Subcutaneous abdominal adipose tissue (tissue), 5 donors: ENCODE measurements at regions not wholly inside any gene's neighbourhood (a gene's known extent, or its start where the extent isn't known, plus 50 kb on each side); places are given as distances from the start of the nearest gene placed in this dataset.
"Not testable (repeated sequence)": the region's sequence is repeated elsewhere in the genome, so short reads cannot be mapped to it uniquely, and the experiment has no call there.

Source experiments
- H3K27ac ChIP-seq: one replicate; pipeline ENCODE4 v1.7.0; 2013; ENCODE audit warnings: low read depth, mild to moderate bottlenecking, inconsistent platforms, low read length, moderate library complexity
- H3K27me3 ChIP-seq, 5 donors: one replicate each; pipeline ENCODE4 v1.7.0; 2013; ENCODE audit warnings: low read length in 5 of 5, inconsistent platforms in 1 of 5; ENCODE audit not compliant: control insufficient read depth in 5 of 5, insufficient read depth in 4 of 5
- H3K36me3 ChIP-seq, 5 donors: one replicate each; pipeline ENCODE4 v1.7.0; 2013; ENCODE audit warnings: low read length in 5 of 5; ENCODE audit not compliant: control insufficient read depth in 5 of 5, insufficient read depth in 5 of 5
- H3K4me1 ChIP-seq, 5 donors: one replicate each; pipeline ENCODE4 v1.7.0; 2013; ENCODE audit warnings: low read length in 5 of 5, mild to moderate bottlenecking in 3 of 5, moderate library complexity in 1 of 5; ENCODE audit not compliant: control insufficient read depth in 5 of 5, insufficient read depth in 5 of 5
- H3K4me3 ChIP-seq, 5 donors: one replicate each; pipeline ENCODE4 v1.7.0; 2013; ENCODE audit warnings: low read length in 5 of 5, low read depth in 1 of 5
- H3K9ac ChIP-seq, 5 donors: one replicate each; pipeline ENCODE4 v1.7.0; 2013; ENCODE audit warnings: low read length in 5 of 5, mild to moderate bottlenecking in 4 of 5, moderate library complexity in 3 of 5
- H3K9me3 ChIP-seq, 5 donors: one replicate each; pipeline ENCODE4 v1.7.0; 2013; ENCODE audit warnings: low read length in 5 of 5; ENCODE audit not compliant: control insufficient read depth in 5 of 5
- donor health status: healthy.
- donor health status: healthy.
- donor health status: healthy.
- donor health status: healthy.
- donor health status: healthy.

DNA sequence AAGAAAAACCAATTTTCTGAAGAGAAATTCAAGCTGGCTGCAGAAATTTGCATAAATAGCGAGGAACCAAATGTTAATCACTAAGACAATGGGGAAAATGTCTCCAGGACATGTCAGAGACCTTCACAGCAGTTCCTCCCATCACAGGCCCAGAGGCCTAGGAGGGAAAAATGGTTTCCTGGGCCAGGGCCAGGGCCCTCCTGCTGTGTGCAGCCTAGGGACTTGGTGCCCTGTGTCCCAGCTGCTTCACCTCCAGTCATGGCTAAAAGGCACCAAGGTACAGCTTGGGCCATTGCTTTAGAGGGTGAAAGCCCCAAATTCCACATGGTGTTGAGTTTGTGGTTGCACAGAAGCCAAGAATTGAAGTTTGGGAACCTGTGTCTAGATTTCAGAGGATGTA is 628.7 kb upstream of the ARRDC3 start:
- not testable (repeated sequence) for H3K36me3 ChIP-seq, H3K9me3 ChIP-seq, H3K27me3 ChIP-seq, H3K27ac ChIP-seq, H3K9ac ChIP-seq, H3K4me3 ChIP-seq, H3K4me1 ChIP-seq

DNA sequence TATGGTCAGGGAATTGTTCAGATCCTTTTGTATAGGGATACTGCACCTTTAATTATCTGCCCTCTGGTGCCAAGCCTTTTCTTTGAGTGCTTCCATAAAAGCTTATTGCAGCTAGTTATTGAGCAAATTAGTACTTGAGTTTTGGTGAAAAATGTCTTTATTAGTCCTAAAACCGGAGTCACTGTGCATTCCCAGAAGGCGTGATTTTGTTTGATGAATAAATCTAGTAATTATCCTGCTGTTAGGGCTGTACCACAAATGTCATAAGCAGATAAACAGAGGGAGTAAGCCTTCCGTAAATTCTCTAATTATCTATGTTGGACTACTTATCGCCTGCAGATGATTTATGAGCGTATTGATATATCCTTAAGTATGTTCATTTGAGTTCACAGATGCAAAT is 620.7 kb upstream of the ARRDC3 start:
- H3K27ac ChIP-seq: no peak overlapping the region
- no peaks in the 10 kb centered on the region for H3K4me1 ChIP-seq
- no peak overlapping the region for H3K4me3 ChIP-seq
- H3K9ac ChIP-seq: no peak overlapping the region
- H3K36me3 ChIP-seq: no peaks in the 10 kb centered on the region
- H3K27me3 ChIP-seq: no peaks in the 10 kb centered on the region
- H3K9me3 ChIP-seq: no peaks in the 10 kb centered on the region

DNA sequence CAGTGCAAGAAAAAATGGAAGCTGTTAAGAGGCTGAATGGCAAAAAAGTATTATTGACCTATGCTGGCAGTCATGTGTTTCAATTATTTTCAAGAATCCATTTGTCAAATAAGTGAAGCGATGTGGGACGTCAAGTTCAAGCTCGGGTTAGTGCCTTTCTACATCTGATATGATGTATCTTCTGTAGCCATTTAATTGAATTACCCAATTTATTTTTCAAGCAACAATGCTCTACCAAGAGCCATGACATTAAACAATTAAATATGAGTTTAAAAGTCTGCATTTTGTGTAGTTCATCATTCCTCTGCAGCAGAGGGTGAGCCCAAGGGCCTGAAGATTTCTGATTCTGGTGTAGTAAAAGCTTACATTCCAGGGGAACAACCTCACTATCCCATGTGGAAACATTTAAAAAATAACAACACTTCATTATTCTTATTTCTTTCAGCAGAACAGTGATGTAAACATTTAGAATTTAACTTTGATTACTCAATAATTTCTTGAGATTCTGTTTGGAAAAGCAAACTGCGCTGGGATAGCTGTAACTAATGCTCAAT is 619.7 kb upstream of the ARRDC3 start:
- Histone ChIP-seq H3K36me3 (no peaks in the 10 kb centered on the region), H3K27ac (no peak overlapping the region), H3K4me1 (no peaks in the 10 kb centered on the region), H3K4me3 (no peak overlapping the region), H3K9ac (no peak overlapping the region), H3K27me3 (no peaks in the 10 kb centered on the region), H3K9me3 (no peaks in the 10 kb centered on the region)

GRCh38 chr5:91998774-91999173 is 615.7 kb upstream of the ARRDC3 start:
- no peaks in the 10 kb centered on the region for H3K4me1 ChIP-seq
- no peak overlapping the region for H3K9ac ChIP-seq
- H3K27me3 ChIP-seq: no peaks in the 10 kb centered on the region
- no peaks in the 10 kb centered on the region for H3K36me3 ChIP-seq
- no peak overlapping the region for H3K4me3 ChIP-seq
- H3K27ac ChIP-seq: no peak overlapping the region
- H3K9me3 ChIP-seq: no peaks in the 10 kb centered on the region

- no peak overlapping the region for H3K4me3 ChIP-seq
- no peak overlapping the region for H3K9ac ChIP-seq
- H3K9me3 ChIP-seq: no peaks in the 10 kb centered on the region
- no peak overlapping the region for H3K27ac ChIP-seq
- H3K27me3 ChIP-seq: no peaks in the 10 kb centered on the region
- no peaks in the 10 kb centered on the region for H3K36me3 ChIP-seq
- no peaks in the 10 kb centered on the region for H3K4me1 ChIP-seq
Measured at GRCh38 chr5:91983869-91984268, 600.8 kb upstream of the ARRDC3 start.

GRCh38 chr5:91978221-91978882 is 595.2 kb upstream of the ARRDC3 start:
- Histone ChIP-seq H3K27me3 (no peaks in the 10 kb centered on the region), H3K4me1 (no peaks in the 10 kb centered on the region), H3K4me3 (no peak overlapping the region), H3K9ac (no peak overlapping the region), H3K36me3 (no peaks in the 10 kb centered on the region), H3K27ac (no peak overlapping the region), H3K9me3 (no peaks in the 10 kb centered on the region)

DNA sequence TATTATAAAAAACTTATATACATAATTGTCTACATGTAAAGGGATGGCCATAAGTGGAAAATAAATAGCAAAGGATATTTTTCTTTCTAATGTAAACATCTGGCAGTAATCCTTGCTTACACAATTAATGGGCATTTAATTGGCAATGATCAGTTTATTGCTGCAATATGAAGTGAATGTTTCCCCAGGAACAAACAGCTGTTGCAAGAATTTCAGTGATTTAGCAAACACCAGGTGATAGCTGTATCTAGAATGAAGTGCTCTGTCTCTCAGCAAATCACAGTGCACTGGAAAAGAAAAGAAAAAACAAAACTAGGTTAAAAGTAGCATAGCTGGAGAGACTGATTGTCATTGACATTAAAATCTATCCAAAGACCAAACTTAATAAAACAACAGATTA is 594.5 kb upstream of the ARRDC3 start:
- Histone ChIP-seq H3K36me3 (no peaks in the 10 kb centered on the region), H3K9me3 (no peaks in the 10 kb centered on the region), H3K27me3 (no peaks in the 10 kb centered on the region), H3K27ac (no peak overlapping the region), H3K9ac (no peak overlapping the region), H3K4me3 (no peak overlapping the region), H3K4me1 (no peaks in the 10 kb centered on the region)

- Histone ChIP-seq H3K27ac (no peak overlapping the region), H3K4me1 (no peaks in the 10 kb centered on the region), H3K9ac (no peak overlapping the region), H3K27me3 (no peaks in the 10 kb centered on the region), H3K9me3 (no peaks in the 10 kb centered on the region), H3K36me3 (no peaks in the 10 kb centered on the region), H3K4me3 (no peak overlapping the region)
Measured at GRCh38 chr5:91976451-91976850, 593.3 kb upstream of the ARRDC3 start.

DNA sequence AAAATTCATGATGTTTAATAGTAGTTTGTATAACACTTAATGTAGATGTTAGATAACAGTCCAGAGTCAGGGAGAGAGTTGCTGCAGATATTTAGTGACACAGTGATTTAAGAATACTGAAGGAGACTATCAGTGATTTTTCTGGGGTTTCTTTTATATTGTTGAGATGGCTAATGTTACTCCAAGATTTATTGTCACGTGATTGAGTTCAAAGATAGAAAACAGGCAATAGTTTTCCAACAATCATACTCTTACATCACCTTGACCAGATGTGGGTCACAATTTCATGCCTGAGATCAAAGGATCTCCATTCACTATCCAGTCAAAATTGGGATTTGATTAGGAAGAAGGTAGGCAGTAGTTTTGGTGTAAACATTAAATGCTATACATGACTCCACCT is 580.0 kb upstream of the ARRDC3 start:
- no peak overlapping the region for H3K4me3 ChIP-seq

DNA sequence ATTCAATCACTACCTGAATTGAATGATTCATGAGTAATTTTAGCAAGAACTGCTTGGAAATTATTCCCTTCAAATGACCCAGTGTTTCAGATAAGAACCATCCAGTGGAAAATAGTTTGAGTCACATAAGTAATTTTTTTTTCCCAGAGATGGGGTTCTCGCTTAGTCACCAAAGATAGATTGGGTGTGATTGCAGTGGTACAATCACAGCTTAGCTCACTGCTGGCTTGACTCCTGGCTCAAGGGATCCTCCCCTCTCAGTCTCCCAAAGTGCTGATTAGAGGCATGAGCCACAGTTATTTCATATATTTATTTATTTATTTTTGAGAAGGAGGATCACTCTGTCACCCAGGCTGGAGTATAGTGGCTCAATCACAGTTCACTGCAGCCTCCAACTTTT is 574.5 kb upstream of the ARRDC3 start:
- no peak overlapping the region for H3K27ac ChIP-seq

More for the DNA sequence above, 580.0 kb upstream of the ARRDC3 start:
- H3K4me1 ChIP-seq: no peaks in the 10 kb centered on the region
- H3K9me3 ChIP-seq: peaks cover 0 to 8% (median 5%) of the 10 kb centered on the region in 5 donors
- no peak overlapping the region for H3K9ac ChIP-seq
- H3K27me3 ChIP-seq: no peaks in the 10 kb centered on the region
- no peak overlapping the region for H3K27ac ChIP-seq
- H3K36me3 ChIP-seq: no peaks in the 10 kb centered on the region

More for the DNA sequence above, 574.5 kb upstream of the ARRDC3 start:
- no peaks in the 10 kb centered on the region for H3K4me1 ChIP-seq
- H3K4me3 ChIP-seq: no peak overlapping the region
- H3K9me3 ChIP-seq: peaks cover 0 to 8% (median 5%) of the 10 kb centered on the region in 5 donors
- no peak overlapping the region for H3K9ac ChIP-seq
- no peaks in the 10 kb centered on the region for H3K27me3 ChIP-seq
- no peaks in the 10 kb centered on the region for H3K36me3 ChIP-seq
